SK-N-SH (cell line): ENCODE measurements at regions not wholly inside any gene's neighbourhood (a gene's known extent, or its start where the extent isn't known, plus 50 kb on each side); places are given as distances from the start of the nearest gene placed in this dataset.

ENCODE experiments used
- CTCF ChIA-PET: fragments of 300-600, 350-600 bp; formaldehyde crosslinking; extraction: SDS; loops from one replicate; lab custom pipeline; 2021; lab: Yijun Ruan, JAX
- POLR2A ChIA-PET: fragments of 350-600 bp; sonication (Branson Sonifier 250); formaldehyde crosslinking; extraction: SDS; loops from one replicate; lab custom pipeline; 2020; ENCODE audit warnings: antibody characterized with exemption, inconsistent platforms; lab: Yijun Ruan, JAX
- DNase-seq: peaks from one replicate; pipeline ENCODE4 v3.0.0; 2012
- H2AFZ ChIP-seq: fragments of 200-600 bp; sonication (generic); 2 replicates; pipeline ENCODE4 v1.8.1; 2016; ENCODE audit warnings: antibody characterized with exemption, mild to moderate bottlenecking, low read depth
- H3F3A ChIP-seq: fragments of 200-600 bp; sonication (generic); replicated peaks from 2 replicates; pipeline ENCODE3; 2016; ENCODE audit warnings: antibody characterized with exemption, mild to moderate bottlenecking; ENCODE audit not compliant: insufficient read depth
- H3K27ac ChIP-seq, 2 experiments: fragments of 200-500 bp in 1 of 2; fragments of 200-600 bp in 1 of 2; sonication (Bioruptor generic) in 1 of 2; sonication (generic), shearing (Covaris generic) in 1 of 2; 2 replicates each; pipeline versions ENCODE4 v1.5.1 to v1.6.1; 2014 to 2016; ENCODE audit warnings: low read depth in 2 of 2, inconsistent platforms in 1 of 2, low read length in 1 of 2, mild to moderate bottlenecking in 1 of 2, mixed read lengths in 1 of 2
- H3K27me3 ChIP-seq: fragments of 200-600 bp; sonication (generic), shearing (Covaris generic); 2 replicates; pipeline ENCODE4 v1.6.1; 2016; ENCODE audit warnings: mixed run types; ENCODE audit not compliant: insufficient read depth
- H3K36me3 ChIP-seq, 2 experiments: fragments of 200-500 bp in 1 of 2; fragments of 200-600 bp in 1 of 2; sonication (Bioruptor generic) in 1 of 2; sonication (generic) in 1 of 2; replicated peaks in 1 of 2; 2 replicates each; pipeline versions ENCODE3 to v1.5.1; 2014 to 2016; ENCODE audit warnings: low read length in 1 of 2, mild to moderate bottlenecking in 1 of 2; ENCODE audit not compliant: insufficient read depth in 2 of 2, control insufficient read depth in 1 of 2
- H3K4me1 ChIP-seq, 2 experiments: fragments of 200-500 bp in 1 of 2; fragments of 200-600 bp in 1 of 2; sonication (Bioruptor generic) in 1 of 2; sonication (generic), shearing (Covaris generic) in 1 of 2; 2 replicates each; pipeline versions ENCODE4 v1.5.1 to v1.6.1; 2014 to 2016; ENCODE audit warnings: low read depth in 1 of 2, low read length in 1 of 2, mixed run types in 1 of 2; ENCODE audit not compliant: insufficient read depth in 2 of 2, control insufficient read depth in 1 of 2
- H3K4me2 ChIP-seq: fragments of 200-600 bp; sonication (generic), shearing (Covaris generic); 2 replicates; pipeline ENCODE4 v1.6.1; 2017; ENCODE audit warnings: mixed run types
- H3K4me3 ChIP-seq, 2 experiments: fragments of 200-500 bp in 1 of 2; fragments of 200-600 bp in 1 of 2; sonication (Bioruptor generic) in 1 of 2; sonication (generic), shearing (Covaris generic) in 1 of 2; 2 replicates each; pipeline versions ENCODE4 v1.5.1 to v1.8.1; 2014 to 2016; ENCODE audit warnings: low read depth in 2 of 2, inconsistent platforms in 1 of 2, low read length in 1 of 2, mild to moderate bottlenecking in 1 of 2, mixed read lengths in 1 of 2, moderate library complexity in 1 of 2
- H3K79me2 ChIP-seq: fragments of 200-600 bp; sonication (generic); 2 replicates; pipeline ENCODE4 v1.8.1; 2017; ENCODE audit warnings: mild to moderate bottlenecking; ENCODE audit not compliant: insufficient read depth
- H3K9ac ChIP-seq: fragments of 200-600 bp; sonication (generic); 2 replicates; pipeline ENCODE4 v1.6.1; 2017; ENCODE audit warnings: mixed run types
- H3K9me2 ChIP-seq: fragments of 200-600 bp; sonication (generic); 2 replicates; pipeline ENCODE4 v1.6.1; 2017; ENCODE audit warnings: mixed run types
- H3K9me3 ChIP-seq: fragments of 200-600 bp; sonication (generic); 2 replicates; pipeline ENCODE4 v1.6.1; 2017; ENCODE audit warnings: mixed run types, mild to moderate bottlenecking, moderate library complexity
- H4K20me1 ChIP-seq: fragments of 200-600 bp; sonication (generic); 2 replicates; pipeline ENCODE4 v1.6.1; 2017; ENCODE audit warnings: mild to moderate bottlenecking, mixed run types; ENCODE audit not compliant: insufficient read depth
- CHD2 ChIP-seq: fragments of 150-350 bp; IDR thresholded peaks from 2 replicates; pipeline ENCODE4 v1.6.1; 2018; ENCODE audit warnings: low read length; ENCODE audit not compliant: partially characterized antibody
- CTCF ChIP-seq: fragments of 200-600 bp; sonication (generic); IDR thresholded peaks from 2 replicates; pipeline ENCODE4 v1.6.1; 2017; ENCODE audit warnings: antibody characterized with exemption, mild to moderate bottlenecking, moderate library complexity
- ELF1 ChIP-seq: IDR thresholded peaks from 2 replicates; pipeline ENCODE4 v1.4.0; 2012
- FOSL2 ChIP-seq: IDR thresholded peaks from 2 replicates; pipeline ENCODE4 v1.4.0; 2012; ENCODE audit warnings: low read depth, mild to moderate bottlenecking, moderate library complexity, borderline replicate concordance
- FOXJ3 ChIP-seq: sonication (generic); formaldehyde crosslinking; IDR thresholded peaks from 2 replicates; pipeline ENCODE4 v1.5.1; 2020; ENCODE audit warnings: mild to moderate bottlenecking, missing genetic modification reagents
- GATA2 ChIP-seq: sonication (generic); formaldehyde crosslinking; IDR thresholded peaks from 2 replicates; pipeline ENCODE4 v1.5.0; 2020; ENCODE audit warnings: mild to moderate bottlenecking, missing genetic modification reagents
- IRF3 ChIP-seq: fragments of 150-350 bp; IDR thresholded peaks from 2 replicates; pipeline ENCODE4 v1.6.1; 2016; ENCODE audit warnings: mild to moderate bottlenecking, low read depth, low read length
- MXI1 ChIP-seq: IDR thresholded peaks from 2 replicates; pipeline ENCODE4 v1.6.1; 2012; ENCODE audit warnings: mild to moderate bottlenecking, low read depth, low read length, improper control_type of control experiment
- NFIC ChIP-seq: IDR thresholded peaks from 2 replicates; pipeline ENCODE4 v1.4.0; 2012; ENCODE audit warnings: borderline replicate concordance
- PBX3 ChIP-seq: IDR thresholded peaks from 2 replicates; pipeline ENCODE4; 2012
- REST ChIP-seq: IDR thresholded peaks from 2 replicates; pipeline ENCODE4 v1.6.1; 2012; ENCODE audit warnings: mild to moderate bottlenecking, low read depth, low read length, moderate library complexity
- RXRA ChIP-seq: IDR thresholded peaks from 2 replicates; pipeline ENCODE4 v1.4.0; 2012; ENCODE audit warnings: low read depth, mild to moderate bottlenecking, borderline replicate concordance
- SIN3A ChIP-seq: IDR thresholded peaks from 2 replicates; pipeline ENCODE4 v1.6.1; 2012; ENCODE audit warnings: low read depth, mild to moderate bottlenecking, low read length, moderate library complexity, borderline replicate concordance
- SMC3 ChIP-seq: IDR thresholded peaks from 2 replicates; pipeline ENCODE4 v1.6.1; 2012; ENCODE audit warnings: low read depth, low read length, improper control_type of control experiment
- TAF1 ChIP-seq: IDR thresholded peaks from 2 replicates; pipeline ENCODE4 v1.6.1; 2012; ENCODE audit warnings: low read depth, mild to moderate bottlenecking, low read length, moderate library complexity, borderline replicate concordance
- TCF12 ChIP-seq: IDR thresholded peaks from 2 replicates; pipeline ENCODE4 v1.4.0; 2012
- USF1 ChIP-seq: IDR thresholded peaks from 2 replicates; pipeline ENCODE4 v1.4.0; 2012; ENCODE audit warnings: low read depth, borderline replicate concordance
- USF2 ChIP-seq: fragments of 150-350 bp; IDR thresholded peaks from 2 replicates; pipeline ENCODE4 v1.6.1; 2017; ENCODE audit warnings: antibody characterized with exemption, low read length, low read depth, borderline replicate concordance
- YY1 ChIP-seq: IDR thresholded peaks from 2 replicates; pipeline ENCODE4 v1.4.0; 2012; ENCODE audit warnings: low read depth, mild to moderate bottlenecking
- WGBS: methylation state at CpG from one replicate; pipeline ENCODE4 v1.1.6; 2017; ENCODE audit warnings: low lambda C conversion rate; 5-methylcytosine and 5-hydroxymethylcytosine counted together

GRCh38 chr9:85264695-85265094 is 477.1 kb downstream of the AGTPBP1 start:
- Histone ChIP-seq H3K4me1 (peaks cover 0 to 5% of the 10 kb centered on the region in 2 experiments; a peak in 1 of 4 replicates), H3K4me3 (no peak overlapping the region), H4K20me1 (no peaks in the 10 kb centered on the region), H3K36me3 (no peaks in the 10 kb centered on the region), H3K79me2 (no peaks in the 10 kb centered on the region), H3K27ac (no peak overlapping the region), H3F3A (peaks cover 6% of the 10 kb centered on the region), H3K4me2 (no peak overlapping the region), H2AFZ (no peak overlapping the region), H3K9me3 (no peaks in the 10 kb centered on the region), H3K27me3 (no peaks in the 10 kb centered on the region), H3K9ac (no peak overlapping the region), H3K9me2 (no peaks in the 10 kb centered on the region)
- ChIA-PET CTCF (interaction anchor here (1.4 to 4.3 kb wide), 4 partner anchors 161 to 596 kb away, joined by 3 to 24 read pairs (median 8); no protein-coding TSS in a partner anchor), POLR2A (no interaction called here)
- no peak for TF ChIP-seq PBX3
- no peak for TF ChIP-seq TAF1
- no peak for TF ChIP-seq FOXJ3 (CRISPR knock-in tag)
- TF ChIP-seq YY1 = no peak
- TF ChIP-seq SIN3A = no peak
- no peak for TF ChIP-seq RXRA
- no peak for TF ChIP-seq GATA2 (CRISPR knock-in tag)
- no peak for TF ChIP-seq SMC3
- no peak for TF ChIP-seq MXI1
- no peak for TF ChIP-seq ELF1
- TF ChIP-seq CTCF = no peak
- DNase-seq = no peak

GRCh38 chr9:85263288-85263687 is 478.5 kb downstream of the AGTPBP1 start:
- H3K27me3 ChIP-seq = no peaks in the 10 kb centered on the region
- no peak for DNase-seq
- H3K27ac ChIP-seq = no peak overlapping the region; a peak in 1 of 4 replicates
- no peaks in the 10 kb centered on the region for H3K36me3 ChIP-seq
- no peaks in the 10 kb centered on the region for H3K9me2 ChIP-seq
- no peak overlapping the region for H3K9ac ChIP-seq
- peaks cover 0 to 5% of the 10 kb centered on the region in 2 experiments; a peak in 2 of 4 replicates for H3K4me1 ChIP-seq
- TF ChIP-seq USF1 (no peak), NFIC (no peak), USF2 (no peak), IRF3 (no peak), SMC3 (no peak), MXI1 (no peak), TCF12 (no peak), FOSL2 (no peak), REST (no peak), CHD2 (no peak)
- TF ChIP-seq, all 33 proteins: peak for 0
- Histone ChIP-seq H3K9me3 (no peaks in the 10 kb centered on the region), H3K4me3 (no peak overlapping the region), H3K79me2 (no peaks in the 10 kb centered on the region), H2AFZ (no peak overlapping the region), H3F3A (peaks cover 6% of the 10 kb centered on the region), H4K20me1 (no peaks in the 10 kb centered on the region), H3K4me2 (no peak overlapping the region)
- 54% methylated on average over 2 of the region's 2 CpGs for WGBS
- POLR2A ChIA-PET = no interaction called here
- CTCF ChIA-PET = interaction anchor here (0.7 to 4.3 kb wide), 7 partner anchors 17 to 866 kb away, joined by 3 to 24 read pairs (median 7); no protein-coding TSS in a partner anchor
